OCI-LY3 (cell line): ENCODE measurements at regions not wholly inside any gene's neighbourhood (a gene's known extent, or its start where the extent isn't known, plus 50 kb on each side); places are given as distances from the start of the nearest gene placed in this dataset.

Experiments used
- CTCF ChIP-seq: fragments of 200-600, 300-600 bp; sonication (generic); IDR thresholded peaks from 2 replicates; pipeline ENCODE4 v1.5.1; 2014; ENCODE audit warnings: antibody characterized with exemption, low read length, low read depth
- EZH2phosphoT487 ChIP-seq: fragments of 200-600 bp; shearing (Covaris generic); IDR thresholded peaks from 2 replicates; pipeline ENCODE4 v1.6.1; 2018; ENCODE audit warnings: antibody characterized with exemption, mixed run types, low read depth

- no peak for TF ChIP-seq CTCF
- TF ChIP-seq EZH2phosphoT487, result no peak
Observed at GRCh38 chr7:81330108-81330507, 411.3 kb upstream of the SEMA3C start.
